Thyroid gland (tissue), 4 donors: ENCODE measurements at regions not wholly inside any gene's neighbourhood (a gene's known extent, or its start where the extent isn't known, plus 50 kb on each side); places are given as distances from the start of the nearest gene placed in this dataset.

Source experiments
- POLR2A ChIP-seq, 2 donors: fragments of 450-650 bp; IDR thresholded peaks; one replicate each; pipeline ENCODE4 v1.6.1; 2017; ENCODE audit warnings: antibody characterized with exemption in 2 of 2, mild to moderate bottlenecking in 2 of 2, moderate library complexity in 1 of 2
- TF ChIP-seq, protein P1 (sequence below), 6 experiments: fragments of 200-600 bp in 3 of 6; fragments of 450-650 bp in 3 of 6; sonication (generic) in 3 of 6; IDR thresholded peaks; one replicate each; pipeline ENCODE4 v1.5.1; 2016 to 2019; ENCODE audit warnings: antibody characterized with exemption in 6 of 6, mild to moderate bottlenecking in 2 of 6, inconsistent platforms in 1 of 6, moderate library complexity in 1 of 6

GRCh38 chr5:38636626-38637025 is 80.2 kb upstream of the LIFR start:
- TF ChIP-seq, protein P1, sequence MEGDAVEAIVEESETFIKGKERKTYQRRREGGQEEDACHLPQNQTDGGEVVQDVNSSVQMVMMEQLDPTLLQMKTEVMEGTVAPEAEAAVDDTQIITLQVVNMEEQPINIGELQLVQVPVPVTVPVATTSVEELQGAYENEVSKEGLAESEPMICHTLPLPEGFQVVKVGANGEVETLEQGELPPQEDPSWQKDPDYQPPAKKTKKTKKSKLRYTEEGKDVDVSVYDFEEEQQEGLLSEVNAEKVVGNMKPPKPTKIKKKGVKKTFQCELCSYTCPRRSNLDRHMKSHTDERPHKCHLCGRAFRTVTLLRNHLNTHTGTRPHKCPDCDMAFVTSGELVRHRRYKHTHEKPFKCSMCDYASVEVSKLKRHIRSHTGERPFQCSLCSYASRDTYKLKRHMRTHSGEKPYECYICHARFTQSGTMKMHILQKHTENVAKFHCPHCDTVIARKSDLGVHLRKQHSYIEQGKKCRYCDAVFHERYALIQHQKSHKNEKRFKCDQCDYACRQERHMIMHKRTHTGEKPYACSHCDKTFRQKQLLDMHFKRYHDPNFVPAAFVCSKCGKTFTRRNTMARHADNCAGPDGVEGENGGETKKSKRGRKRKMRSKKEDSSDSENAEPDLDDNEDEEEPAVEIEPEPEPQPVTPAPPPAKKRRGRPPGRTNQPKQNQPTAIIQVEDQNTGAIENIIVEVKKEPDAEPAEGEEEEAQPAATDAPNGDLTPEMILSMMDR (IDR thresholded peaks at IDR 0.05), result no peak
- peak in 1 of 2 donors; percentile 33 for TF ChIP-seq POLR2A (IDR thresholded peaks at IDR 0.05)
